MM.1S (cell line): ENCODE measurements at regions not wholly inside any gene's neighbourhood (a gene's known extent, or its start where the extent isn't known, plus 50 kb on each side); places are given as distances from the start of the nearest gene placed in this dataset.
"Not testable (repeated sequence)": the region's sequence is repeated elsewhere in the genome, so short reads cannot be mapped to it uniquely, and the experiment has no call there.

Experiments
- EZH2phosphoT487 ChIP-seq: fragments of 300-600 bp; sonication (generic); IDR thresholded peaks from 2 replicates; pipeline ENCODE4 v1.6.1; 2018; ENCODE audit warnings: antibody characterized with exemption, low read length
- TF ChIP-seq, protein P1 (sequence below): fragments of 300-600 bp; sonication (generic); IDR thresholded peaks from 2 replicates; pipeline ENCODE4 v1.5.1; 2016; ENCODE audit warnings: antibody characterized with exemption, low read length, mixed read lengths

DNA sequence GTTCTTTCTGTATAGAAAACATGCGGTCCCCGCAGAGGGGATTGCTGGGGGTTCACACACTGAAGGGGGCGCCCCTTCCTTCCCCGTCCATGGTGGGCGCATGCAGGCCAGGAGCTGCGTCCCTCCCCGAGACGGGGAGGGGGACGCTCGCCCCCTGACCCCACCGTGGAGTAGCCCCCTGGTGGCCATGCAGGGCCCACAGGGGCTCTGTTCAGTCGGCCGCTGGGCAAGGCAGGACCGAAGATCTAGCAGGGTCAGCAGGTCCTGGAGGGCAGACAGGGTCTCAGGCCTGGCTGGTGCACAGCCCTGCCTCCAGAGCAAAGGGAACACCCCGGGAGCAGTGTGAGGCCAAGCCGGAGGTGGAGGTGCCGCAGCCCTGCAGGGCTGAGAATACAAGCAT, 4446.4 kb upstream of the TPTE start:
- TF ChIP-seq, protein P1, sequence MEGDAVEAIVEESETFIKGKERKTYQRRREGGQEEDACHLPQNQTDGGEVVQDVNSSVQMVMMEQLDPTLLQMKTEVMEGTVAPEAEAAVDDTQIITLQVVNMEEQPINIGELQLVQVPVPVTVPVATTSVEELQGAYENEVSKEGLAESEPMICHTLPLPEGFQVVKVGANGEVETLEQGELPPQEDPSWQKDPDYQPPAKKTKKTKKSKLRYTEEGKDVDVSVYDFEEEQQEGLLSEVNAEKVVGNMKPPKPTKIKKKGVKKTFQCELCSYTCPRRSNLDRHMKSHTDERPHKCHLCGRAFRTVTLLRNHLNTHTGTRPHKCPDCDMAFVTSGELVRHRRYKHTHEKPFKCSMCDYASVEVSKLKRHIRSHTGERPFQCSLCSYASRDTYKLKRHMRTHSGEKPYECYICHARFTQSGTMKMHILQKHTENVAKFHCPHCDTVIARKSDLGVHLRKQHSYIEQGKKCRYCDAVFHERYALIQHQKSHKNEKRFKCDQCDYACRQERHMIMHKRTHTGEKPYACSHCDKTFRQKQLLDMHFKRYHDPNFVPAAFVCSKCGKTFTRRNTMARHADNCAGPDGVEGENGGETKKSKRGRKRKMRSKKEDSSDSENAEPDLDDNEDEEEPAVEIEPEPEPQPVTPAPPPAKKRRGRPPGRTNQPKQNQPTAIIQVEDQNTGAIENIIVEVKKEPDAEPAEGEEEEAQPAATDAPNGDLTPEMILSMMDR, result not testable (repeated sequence)
- TF ChIP-seq EZH2phosphoT487, result not testable (repeated sequence)
